PC-3 (cell line): ENCODE measurements at regions not wholly inside any gene's neighbourhood (a gene's known extent, or its start where the extent isn't known, plus 50 kb on each side); places are given as distances from the start of the nearest gene placed in this dataset.

Experiments
- ATAC-seq: fragments of 200-7000 bp; cut with Tn5 transposase; 2 replicates; pipeline ENCODE4 v1.9.1; 2020; ENCODE audit warnings: mild to moderate bottlenecking, moderate library complexity
- BruUV-seq: library from RNA; stranded (reverse); fragments of 400-500 nt; replicated peaks from 2 replicates; lab custom pipeline; 2021; lab: Mats Ljungman, UMichigan
- CTCF ChIA-PET: fragments of 300-600 bp; sonication (Branson Sonifier 250); formaldehyde crosslinking; loops from one replicate; lab custom pipeline; 2022; ENCODE audit warnings: antibody characterized with exemption; lab: Charles Lee
- POLR2A ChIA-PET: fragments of 300-600 bp; sonication (Branson Sonifier 250); formaldehyde crosslinking; loops from one replicate; lab custom pipeline; 2022; ENCODE audit warnings: antibody characterized with exemption; ENCODE audit not compliant: unreplicated experiment; lab: Charles Lee
- DNase-seq: peaks from one replicate; pipeline ENCODE4 v3.0.0-alpha.2; 2015
- H2AFZ ChIP-seq: fragments of 300-600 bp; sonication (generic); 2 replicates; pipeline ENCODE4 v1.6.0; 2016; ENCODE audit warnings: antibody characterized with exemption, low read length
- H3F3A ChIP-seq: fragments of 300-600 bp; sonication (generic); one replicate; pipeline ENCODE4 v1.6.0; 2017; ENCODE audit warnings: antibody characterized with exemption, low read length, control low read depth, mild to moderate bottlenecking; ENCODE audit not compliant: unreplicated experiment
- H3K27ac ChIP-seq: fragments of 300-600 bp; sonication (generic); 2 replicates; pipeline ENCODE4 v1.5.1; 2016; ENCODE audit warnings: mild to moderate bottlenecking, low read length
- H3K27me3 ChIP-seq: fragments of 300-600 bp; sonication (generic); 2 replicates; pipeline ENCODE4 v1.6.1; 2016; ENCODE audit warnings: low read length, mixed read lengths
- H3K36me3 ChIP-seq: fragments of 300-600 bp; sonication (generic); 2 replicates; pipeline ENCODE4 v1.6.1; 2016; ENCODE audit warnings: low read depth, mixed run types, low read length, mixed read lengths
- H3K4me1 ChIP-seq: fragments of 300-600 bp; sonication (generic); 2 replicates; pipeline ENCODE4 v1.5.1; 2016; ENCODE audit warnings: low read length; ENCODE audit not compliant: insufficient read depth
- H3K4me2 ChIP-seq: fragments of 300-600 bp; sonication (generic); 2 replicates; pipeline ENCODE4 v1.6.0; 2016; ENCODE audit warnings: low read length
- H3K4me3 ChIP-seq: fragments of 300-600 bp; sonication (generic); 2 replicates; pipeline ENCODE4 v1.5.1; 2016; ENCODE audit warnings: mild to moderate bottlenecking, low read length, mixed read lengths
- H3K79me2 ChIP-seq: fragments of 300-600 bp; sonication (generic); 2 replicates; pipeline ENCODE4 v1.6.1; 2017; ENCODE audit warnings: low read length, mixed read lengths
- H3K9ac ChIP-seq: fragments of 300-600 bp; sonication (generic); 2 replicates; pipeline ENCODE4 v1.6.0; 2016; ENCODE audit warnings: mild to moderate bottlenecking, low read length
- H3K9me2 ChIP-seq: fragments of 300-600 bp; sonication (generic); replicated peaks from 2 replicates; pipeline ENCODE4 v1.6.1; 2016; ENCODE audit warnings: mixed run types, low read length, mixed read lengths
- H3K9me3 ChIP-seq: fragments of 300-600 bp; sonication (generic); 2 replicates; pipeline ENCODE4 v1.6.1; 2016; ENCODE audit warnings: low read length, mixed read lengths
- H4K20me1 ChIP-seq: fragments of 300-600 bp; sonication (generic); 2 replicates; pipeline ENCODE4 v1.6.1; 2016; ENCODE audit warnings: low read length, mixed read lengths
- EZH2 ChIP-seq: fragments of 300-600 bp; sonication (generic); IDR thresholded peaks from one replicate; pipeline ENCODE4 v1.6.1; 2017; ENCODE audit warnings: antibody characterized with exemption, mild to moderate bottlenecking, low read length; ENCODE audit not compliant: unreplicated experiment
- EZH2phosphoT487 ChIP-seq: fragments of 300-600 bp; sonication (generic); IDR thresholded peaks from 2 replicates; pipeline ENCODE4 v1.6.1; 2018; ENCODE audit warnings: mild to moderate bottlenecking, antibody characterized with exemption, low read length, borderline replicate concordance
- intact Hi-C: fragments of 100-400 bp; cut with micrococcal nuclease; formaldehyde crosslinking; loops from 2 replicates; pipeline ENCODE4 v1.9.0; 2023
- TF ChIP-seq, protein P1 (sequence below): fragments of 300-600 bp; sonication (generic); conservative IDR thresholded peaks from 2 replicates; pipeline ENCODE4 v1.5.1; 2017; ENCODE audit warnings: antibody characterized with exemption, low read depth, mild to moderate bottlenecking, low read length

- Histone ChIP-seq H3F3A (no peaks in the 10 kb centered on the region), H3K9ac (no peak overlapping the region), H3K36me3 (no peaks in the 10 kb centered on the region), H3K9me2 (no peaks in the 10 kb centered on the region), H3K27me3 (peaks cover 13% of the 10 kb centered on the region; the same call in 1 of the 2 replicates), H3K4me2 (no peak overlapping the region), H2AFZ (no peak overlapping the region), H3K4me1 (no peaks in the 10 kb centered on the region), H4K20me1 (no peaks in the 10 kb centered on the region), H3K9me3 (no peaks in the 10 kb centered on the region), H3K4me3 (no peak overlapping the region), H3K79me2 (no peaks in the 10 kb centered on the region), H3K27ac (no peak overlapping the region)
- ChIA-PET CTCF (interaction anchor here (0.6 to 1.5 kb wide), 3 partner anchors 13 to 285 kb away, joined by 3 to 4 read pairs (median 4); no protein-coding TSS in a partner anchor), POLR2A (no interaction called here)
- ATAC-seq (peak; percentile 15; the same call in 1 of the 2 replicates), DNase-seq (no peak)
- intact Hi-C loops, result loop anchor here (2.0 kb wide), 1 partner anchor 285 kb away; no protein-coding TSS in a partner anchor
- BruUV-seq, result no TSS peak
- no peak for TF ChIP-seq EZH2
These were observed 76.5 kb downstream of the DHCR7 start for GRCh38 chr11:71371674-71372069.

GRCh38 chr11:71370895-71371673, 77.1 kb downstream of the DHCR7 start:
- Histone ChIP-seq H3K9me3 (no peaks in the 10 kb centered on the region), H3K36me3 (no peaks in the 10 kb centered on the region), H3F3A (no peaks in the 10 kb centered on the region), H3K27me3 (peaks cover 7% of the 10 kb centered on the region; the same call in 1 of the 2 replicates), H3K9ac (no peak overlapping the region), H3K79me2 (no peaks in the 10 kb centered on the region), H3K4me2 (no peak overlapping the region), H4K20me1 (no peaks in the 10 kb centered on the region), H2AFZ (no peak overlapping the region), H3K4me1 (no peaks in the 10 kb centered on the region), H3K9me2 (no peaks in the 10 kb centered on the region), H3K27ac (no peak overlapping the region), H3K4me3 (no peak overlapping the region)
- ATAC-seq (no peak), DNase-seq (no peak)
- ChIA-PET CTCF (interaction anchor here (1.0 kb wide), 1 partner anchor 284 kb away, joined by 3 read pairs; no protein-coding TSS in a partner anchor), POLR2A (no interaction called here)
- intact Hi-C loops, result no loop called here
- no TSS peak for BruUV-seq
- TF ChIP-seq, protein P1, sequence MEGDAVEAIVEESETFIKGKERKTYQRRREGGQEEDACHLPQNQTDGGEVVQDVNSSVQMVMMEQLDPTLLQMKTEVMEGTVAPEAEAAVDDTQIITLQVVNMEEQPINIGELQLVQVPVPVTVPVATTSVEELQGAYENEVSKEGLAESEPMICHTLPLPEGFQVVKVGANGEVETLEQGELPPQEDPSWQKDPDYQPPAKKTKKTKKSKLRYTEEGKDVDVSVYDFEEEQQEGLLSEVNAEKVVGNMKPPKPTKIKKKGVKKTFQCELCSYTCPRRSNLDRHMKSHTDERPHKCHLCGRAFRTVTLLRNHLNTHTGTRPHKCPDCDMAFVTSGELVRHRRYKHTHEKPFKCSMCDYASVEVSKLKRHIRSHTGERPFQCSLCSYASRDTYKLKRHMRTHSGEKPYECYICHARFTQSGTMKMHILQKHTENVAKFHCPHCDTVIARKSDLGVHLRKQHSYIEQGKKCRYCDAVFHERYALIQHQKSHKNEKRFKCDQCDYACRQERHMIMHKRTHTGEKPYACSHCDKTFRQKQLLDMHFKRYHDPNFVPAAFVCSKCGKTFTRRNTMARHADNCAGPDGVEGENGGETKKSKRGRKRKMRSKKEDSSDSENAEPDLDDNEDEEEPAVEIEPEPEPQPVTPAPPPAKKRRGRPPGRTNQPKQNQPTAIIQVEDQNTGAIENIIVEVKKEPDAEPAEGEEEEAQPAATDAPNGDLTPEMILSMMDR, result peak; percentile 47
- TF ChIP-seq EZH2, result no peak

DNA sequence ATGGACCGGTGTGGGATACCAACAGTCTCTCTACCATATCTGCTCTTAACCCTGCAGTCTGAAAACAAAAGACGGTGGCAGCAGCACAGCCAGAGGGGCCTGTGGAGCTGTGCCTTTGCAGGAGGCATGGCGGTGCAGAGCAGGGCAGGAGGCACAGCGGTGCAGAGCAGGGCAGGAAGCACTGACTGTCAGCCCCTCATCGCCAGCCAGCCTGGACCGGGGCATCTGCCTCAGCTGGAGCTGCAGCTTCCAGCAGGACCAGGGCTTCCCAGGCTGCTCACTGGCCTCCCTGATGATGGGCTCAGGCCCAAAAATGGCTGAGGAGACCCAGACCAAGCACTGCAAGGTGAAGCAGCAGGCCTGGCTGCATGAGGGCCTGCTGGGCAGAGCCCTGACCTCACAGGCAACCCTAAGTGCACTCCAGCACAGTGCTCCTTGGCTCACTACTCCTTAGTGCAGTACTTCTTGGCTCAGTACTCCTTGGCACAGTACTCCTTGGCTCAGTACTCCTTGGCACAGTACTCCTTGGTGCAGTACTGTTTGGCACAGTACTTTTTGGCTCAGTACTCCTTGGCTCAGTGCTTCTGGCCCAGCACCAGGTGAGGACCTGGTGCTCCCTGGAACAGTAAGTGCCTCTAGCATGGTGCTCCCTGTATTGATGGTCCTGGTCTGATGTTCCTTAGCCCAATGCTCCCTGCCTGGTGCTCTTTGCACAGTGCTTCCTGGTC, 78.0 kb downstream of the DHCR7 start:
- H3K27me3 ChIP-seq, result 0 out of 2 replicates have a peak, but pooled peaks cover 3% of the 10 kb centered on the region
- H2AFZ ChIP-seq, result no peak overlapping the region
- BruUV-seq, result no TSS peak
- H3K4me1 ChIP-seq, result no peaks in the 10 kb centered on the region
- no peaks in the 10 kb centered on the region for H3F3A ChIP-seq
- no peak overlapping the region for H3K4me3 ChIP-seq
- H3K79me2 ChIP-seq, result no peaks in the 10 kb centered on the region
- H3K9me3 ChIP-seq, result no peaks in the 10 kb centered on the region
- POLR2A ChIA-PET, result no interaction called here
- no peak overlapping the region for H3K4me2 ChIP-seq
- H3K9ac ChIP-seq, result no peak overlapping the region
- TF ChIP-seq, protein P1, result no peak
- TF ChIP-seq EZH2 (no peak), EZH2phosphoT487 (no peak)
- no peaks in the 10 kb centered on the region for H3K36me3 ChIP-seq
- H3K9me2 ChIP-seq, result no peaks in the 10 kb centered on the region
- CTCF ChIA-PET, result no interaction called here
- ATAC-seq (no peak), DNase-seq (no peak)
- intact Hi-C loops, result no loop called here
- no peaks in the 10 kb centered on the region for H4K20me1 ChIP-seq
- no peak overlapping the region for H3K27ac ChIP-seq
